Activated CD4-positive, alpha-beta memory T cell treated with anti-CD3 and anti-CD28 coated beads for 36 hours (primary cell): ENCODE measurements at regions not wholly inside any gene's neighbourhood (a gene's known extent, or its start where the extent isn't known, plus 50 kb on each side); places are given as distances from the start of the nearest gene placed in this dataset.

ENCODE experiments used
- CTCF ChIA-PET: fragments of 350-600 bp; sonication (Branson Sonifier 250); formaldehyde crosslinking; loops from one replicate; lab custom pipeline; 2021; ENCODE audit warnings: antibody characterized with exemption, inconsistent platforms; lab: Charles Lee
- POLR2A ChIA-PET: fragments of 350-600 bp; sonication (Branson Sonifier 250); formaldehyde crosslinking; loops from one replicate; lab custom pipeline; 2021; ENCODE audit warnings: antibody characterized with exemption; lab: Charles Lee
- DNase-seq: peaks from one replicate; pipeline ENCODE4 v3.0.0-alpha.2; 2020
- H3K27ac Mint-ChIP-seq: one replicate; pipeline ENCODE4 v1.8.0; 2021; ENCODE audit warnings: mixed read lengths
- H3K27me3 Mint-ChIP-seq: one replicate; pipeline ENCODE4 v1.8.0; 2021; ENCODE audit warnings: mixed read lengths
- H3K36me3 Mint-ChIP-seq: one replicate; pipeline ENCODE4 v1.8.0; 2021; ENCODE audit warnings: mixed read lengths
- H3K4me1 Mint-ChIP-seq: one replicate; pipeline ENCODE4 v1.8.0; 2021; ENCODE audit warnings: low read depth, mixed read lengths
- H3K4me3 Mint-ChIP-seq: one replicate; pipeline ENCODE4 v1.8.0; 2021; ENCODE audit warnings: mild to moderate bottlenecking, mixed read lengths
- H3K9me3 Mint-ChIP-seq: one replicate; pipeline ENCODE4 v1.8.0; 2021; ENCODE audit warnings: mixed read lengths
- intact Hi-C: fragments of 100-400 bp; cut with micrococcal nuclease; formaldehyde crosslinking; loops from one replicate; pipeline ENCODE4 v1.15.1; 2023

DNA sequence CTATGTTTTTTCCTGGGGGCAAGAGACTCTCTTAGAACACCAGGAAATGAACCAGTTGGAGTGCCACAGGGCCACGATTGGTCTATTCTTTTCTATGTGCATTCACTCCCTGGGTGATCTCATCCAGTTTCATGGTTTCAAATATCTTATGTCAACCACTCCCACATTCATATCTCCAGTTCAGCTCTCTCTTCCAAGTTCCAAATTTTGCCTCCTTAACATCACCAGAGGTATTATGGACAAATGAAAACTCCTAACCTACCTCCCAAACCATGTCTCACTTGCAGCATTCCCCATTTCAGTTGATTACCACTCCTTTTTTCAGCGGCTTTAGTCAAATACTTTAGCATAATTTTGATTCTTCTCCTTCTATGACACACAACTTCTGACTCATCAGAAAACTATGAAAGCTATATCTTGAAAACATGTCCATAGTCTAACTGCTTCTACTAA is 203.1 kb upstream of the SEMA6D start:
- intact Hi-C loops: no loop called here
- H3K4me3 Mint-ChIP-seq: no peak overlapping the region

DNA sequence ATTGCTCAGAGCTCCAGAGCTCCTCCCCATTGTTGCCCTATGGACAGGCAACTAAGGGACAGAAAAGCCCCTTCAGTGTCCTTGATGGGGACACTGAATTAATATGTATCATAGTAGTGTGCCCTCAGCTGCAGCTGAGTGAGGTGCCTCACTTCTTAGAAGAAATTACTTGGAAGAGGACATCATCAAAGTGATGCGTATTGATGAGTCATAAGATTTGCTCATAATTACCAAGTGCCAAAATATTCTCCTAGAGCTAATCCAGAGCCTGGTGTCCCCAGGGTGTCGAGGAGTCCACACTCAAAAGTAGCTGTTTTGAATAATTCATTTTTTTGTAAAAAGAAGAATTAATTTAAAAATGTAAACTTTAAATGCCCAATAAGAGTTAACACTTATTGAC is 200.7 kb upstream of the SEMA6D start:
- no peak for DNase-seq
- no peak overlapping the region for H3K4me3 Mint-ChIP-seq
- CTCF ChIA-PET: no interaction called here
- H3K9me3 Mint-ChIP-seq: no peaks in the 10 kb centered on the region
- H3K4me1 Mint-ChIP-seq: no peaks in the 10 kb centered on the region
- H3K27ac Mint-ChIP-seq: no peak overlapping the region
- POLR2A ChIA-PET: no interaction called here
- H3K27me3 Mint-ChIP-seq: no peaks in the 10 kb centered on the region
- no peaks in the 10 kb centered on the region for H3K36me3 Mint-ChIP-seq
- intact Hi-C loops: no loop called here

More for the DNA sequence above, 203.1 kb upstream of the SEMA6D start:
- no peak overlapping the region for H3K27ac Mint-ChIP-seq
- no peaks in the 10 kb centered on the region for H3K27me3 Mint-ChIP-seq
- no peaks in the 10 kb centered on the region for H3K9me3 Mint-ChIP-seq
- H3K4me1 Mint-ChIP-seq: no peaks in the 10 kb centered on the region
- DNase-seq: no peak
- no peaks in the 10 kb centered on the region for H3K36me3 Mint-ChIP-seq
- POLR2A ChIA-PET: no interaction called here
- CTCF ChIA-PET: no interaction called here

DNA sequence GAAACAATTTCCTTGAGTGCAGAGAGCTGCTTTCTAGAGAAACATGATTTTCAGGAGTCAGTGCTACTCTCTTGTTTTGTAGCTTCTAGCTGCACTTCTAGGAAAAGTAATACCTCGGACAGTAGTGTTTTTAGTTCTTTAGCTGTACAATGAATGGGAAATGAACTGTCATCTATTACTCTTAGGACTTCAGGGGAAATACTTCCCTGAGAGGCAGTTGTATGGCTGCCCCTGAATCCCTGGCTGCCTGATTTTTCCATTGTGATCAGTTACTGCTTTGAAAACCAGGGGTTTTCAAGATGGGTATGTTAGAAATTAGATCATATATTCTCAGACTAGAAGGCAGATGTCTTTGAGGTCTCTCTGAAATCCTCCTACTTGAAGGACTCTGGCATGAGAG is 200.3 kb upstream of the SEMA6D start:
- POLR2A ChIA-PET: no interaction called here
- no peaks in the 10 kb centered on the region for H3K4me1 Mint-ChIP-seq
- no peak overlapping the region for H3K27ac Mint-ChIP-seq
- H3K27me3 Mint-ChIP-seq: no peaks in the 10 kb centered on the region
- H3K4me3 Mint-ChIP-seq: no peak overlapping the region
- no peak for DNase-seq
- no peaks in the 10 kb centered on the region for H3K36me3 Mint-ChIP-seq
- CTCF ChIA-PET: no interaction called here
- peaks cover 1% of the 10 kb centered on the region for H3K9me3 Mint-ChIP-seq
- intact Hi-C loops: no loop called here

DNA sequence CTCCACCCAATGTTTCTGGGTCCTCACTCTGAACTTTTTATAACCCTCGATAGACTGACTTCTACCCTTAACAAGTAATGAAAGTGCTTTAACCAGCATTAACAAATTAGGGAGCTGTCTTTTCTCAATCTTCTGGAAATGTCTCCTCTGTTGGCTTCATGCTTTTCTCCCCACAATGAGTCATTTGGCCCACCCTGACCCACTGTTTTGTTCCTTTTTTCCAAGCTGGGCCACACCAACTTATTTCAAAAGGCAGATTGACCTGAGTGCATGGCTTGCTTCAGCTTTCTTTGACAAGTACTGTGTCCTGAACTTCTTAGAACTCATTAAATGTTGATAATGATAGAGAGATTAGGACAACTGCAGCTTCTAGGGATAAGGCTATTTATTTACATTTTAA is 199.6 kb upstream of the SEMA6D start:
- Mint-ChIP-seq H3K4me1 (no peaks in the 10 kb centered on the region), H3K4me3 (no peak overlapping the region), H3K9me3 (peaks cover 2% of the 10 kb centered on the region), H3K27ac (no peak overlapping the region), H3K27me3 (no peaks in the 10 kb centered on the region), H3K36me3 (no peaks in the 10 kb centered on the region)
- ChIA-PET CTCF (interaction anchor here (1.0 kb wide), 1 partner anchor 303 kb away, joined by 4 read pairs; no protein-coding TSS in a partner anchor), POLR2A (no interaction called here)
- intact Hi-C loops: no loop called here
- no peak for DNase-seq

DNA sequence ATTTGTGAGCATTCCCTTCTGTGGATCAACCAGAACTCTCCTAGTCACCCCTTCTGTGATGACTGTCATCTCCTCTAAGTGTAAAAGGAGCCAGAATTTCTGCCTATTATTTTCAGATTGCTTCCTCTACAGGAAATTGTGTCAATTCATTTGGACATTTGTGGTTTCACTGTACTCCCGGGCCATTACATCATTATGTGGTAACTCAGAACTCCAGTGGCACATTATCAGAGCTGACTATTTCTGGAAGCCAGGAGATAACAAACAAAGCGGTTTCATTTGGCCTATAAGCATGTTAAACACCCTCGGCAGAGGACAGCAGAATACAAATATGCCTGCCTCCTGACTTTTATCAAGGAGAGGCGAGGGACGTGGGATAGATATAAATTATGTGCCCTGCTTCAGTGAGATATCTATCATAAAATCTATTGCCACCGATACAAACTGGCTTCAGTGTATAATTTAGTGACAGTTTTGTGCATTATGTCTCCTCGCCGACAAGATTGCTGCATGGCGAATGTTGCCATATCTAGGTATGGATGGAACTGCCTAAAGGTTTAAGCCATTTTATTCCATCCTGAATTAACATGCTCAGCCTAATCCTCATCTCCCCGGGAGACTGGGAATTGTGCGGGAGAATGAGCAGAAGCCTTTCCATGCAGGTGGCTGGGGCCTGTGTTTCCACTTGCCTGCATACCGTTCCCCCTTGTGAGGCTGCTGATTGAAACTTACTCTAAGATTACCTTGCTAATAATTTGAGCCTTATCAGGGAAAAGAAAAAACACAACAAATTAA is 193.4 kb upstream of the SEMA6D start:
- Mint-ChIP-seq H3K36me3 (no peaks in the 10 kb centered on the region), H3K4me1 (no peaks in the 10 kb centered on the region), H3K27ac (no peak overlapping the region), H3K27me3 (no peaks in the 10 kb centered on the region), H3K9me3 (peaks cover 2% of the 10 kb centered on the region), H3K4me3 (no peak overlapping the region)
- intact Hi-C loops: no loop called here
- ChIA-PET POLR2A (no interaction called here), CTCF (no interaction called here)
- no peak for DNase-seq

DNA sequence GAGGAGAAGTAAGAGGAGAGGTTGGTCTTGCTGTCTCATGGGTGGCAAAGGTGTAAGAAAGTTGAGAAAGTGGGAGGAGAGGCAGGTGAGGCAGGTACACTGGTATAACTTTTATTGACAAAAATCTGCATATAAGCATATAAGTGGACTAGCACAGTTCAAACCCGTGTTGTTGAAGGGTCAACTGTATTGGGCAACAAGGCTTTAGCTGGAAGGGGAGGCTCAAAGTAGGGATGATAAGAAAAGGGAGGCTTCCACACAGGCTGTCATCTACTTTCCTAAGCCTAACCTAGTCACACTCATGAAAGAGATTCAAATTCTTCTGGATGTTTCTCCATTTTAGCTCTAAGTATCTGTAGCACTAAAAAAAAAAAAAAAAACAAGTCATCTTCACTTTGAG is 188.1 kb upstream of the SEMA6D start:
- intact Hi-C loops: no loop called here
- Mint-ChIP-seq H3K9me3 (peaks cover 6% of the 10 kb centered on the region), H3K27ac (no peak overlapping the region), H3K27me3 (no peaks in the 10 kb centered on the region), H3K4me1 (no peaks in the 10 kb centered on the region), H3K4me3 (no peak overlapping the region), H3K36me3 (no peaks in the 10 kb centered on the region)
- DNase-seq: no peak
- POLR2A ChIA-PET: no interaction called here
- CTCF ChIA-PET: no interaction called here

DNA sequence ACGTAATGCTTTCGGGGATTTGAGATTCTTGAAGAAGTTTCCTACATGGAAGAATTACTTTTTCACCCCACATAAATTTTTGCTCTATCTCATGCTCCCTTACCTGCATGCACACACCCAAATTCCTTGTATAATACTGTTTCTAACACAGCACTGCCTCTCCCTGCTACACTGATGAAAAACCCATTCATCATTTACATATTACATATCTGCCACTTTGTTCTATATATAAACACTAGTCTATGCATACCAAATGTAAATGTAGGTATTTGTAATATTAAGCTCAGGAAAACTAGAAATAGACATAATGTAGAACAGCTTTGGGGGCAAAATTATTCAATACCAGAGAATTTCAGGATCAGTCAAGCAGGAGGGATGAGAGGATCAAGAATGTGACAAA is 182.6 kb upstream of the SEMA6D start:
- intact Hi-C loops: no loop called here
- Mint-ChIP-seq H3K4me3 (no peak overlapping the region), H3K4me1 (no peaks in the 10 kb centered on the region), H3K27ac (no peak overlapping the region), H3K9me3 (peaks cover 10% of the 10 kb centered on the region), H3K27me3 (no peaks in the 10 kb centered on the region), H3K36me3 (no peaks in the 10 kb centered on the region)
- POLR2A ChIA-PET: no interaction called here
- CTCF ChIA-PET: no interaction called here
- DNase-seq: no peak

DNA sequence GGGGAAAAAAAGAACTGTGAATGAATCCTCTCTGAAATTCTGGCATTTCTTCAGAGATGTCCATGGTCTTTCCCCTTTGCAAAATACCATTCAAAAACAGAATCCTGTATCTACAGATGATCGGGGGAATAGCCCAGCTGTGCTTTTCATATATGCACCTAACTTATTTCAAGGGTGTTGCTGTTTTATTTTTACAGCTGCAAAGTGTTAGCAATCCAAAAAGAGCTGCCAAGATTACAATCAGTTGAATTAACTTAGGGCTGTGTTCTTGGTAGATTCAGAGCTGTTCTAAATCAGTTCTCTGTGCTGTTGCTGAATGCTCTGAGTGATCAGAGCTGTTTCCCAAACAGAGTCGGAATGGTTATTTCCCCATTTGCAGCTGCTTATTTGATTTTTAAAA is 175.7 kb upstream of the SEMA6D start:
- intact Hi-C loops: no loop called here

DNA sequence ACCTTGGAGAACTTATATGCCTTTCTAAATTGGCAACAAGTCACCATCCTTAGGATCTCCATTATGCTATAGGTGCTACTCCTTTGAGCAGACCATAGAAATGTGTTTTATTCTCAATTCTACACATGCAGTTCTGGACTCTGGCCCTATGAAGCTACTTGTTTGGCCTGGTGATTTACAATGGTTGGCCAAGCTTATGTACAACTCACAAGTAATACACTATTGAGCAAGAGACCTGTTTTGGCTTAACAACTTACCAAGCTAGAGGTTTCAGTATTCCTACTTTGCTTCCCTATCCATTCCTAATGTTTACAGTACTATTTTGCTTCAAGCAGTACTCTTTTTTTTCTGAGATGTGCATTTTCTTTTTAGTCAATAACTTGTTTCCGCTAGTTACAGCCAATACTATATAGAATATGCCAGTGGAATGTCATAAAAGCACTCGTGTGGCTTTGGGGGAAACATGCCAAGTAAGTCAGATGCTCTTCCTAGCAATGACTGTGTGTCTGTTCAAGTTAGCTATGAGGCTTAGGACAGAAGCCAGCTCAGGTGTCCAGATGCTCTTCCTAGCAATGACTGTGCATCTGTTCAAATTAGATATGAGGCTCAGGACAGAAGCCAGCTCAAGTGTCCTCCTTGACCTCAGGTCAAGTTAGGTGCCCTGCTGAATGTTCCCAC is 174.9 kb upstream of the SEMA6D start:
- CTCF ChIA-PET: interaction anchor here (0.6 kb wide), 1 partner anchor 406 kb away, joined by 4 read pairs; no protein-coding TSS in a partner anchor
- POLR2A ChIA-PET: no interaction called here
- no peak for DNase-seq
- Mint-ChIP-seq H3K27ac (no peak overlapping the region), H3K9me3 (peaks cover 6% of the 10 kb centered on the region), H3K36me3 (no peaks in the 10 kb centered on the region), H3K27me3 (no peaks in the 10 kb centered on the region), H3K4me3 (no peak overlapping the region), H3K4me1 (no peaks in the 10 kb centered on the region)
- intact Hi-C loops: no loop called here

More for the DNA sequence above, 175.7 kb upstream of the SEMA6D start:
- CTCF ChIA-PET: no interaction called here
- Mint-ChIP-seq H3K4me3 (no peak overlapping the region), H3K9me3 (peaks cover 6% of the 10 kb centered on the region), H3K27me3 (no peaks in the 10 kb centered on the region), H3K27ac (no peak overlapping the region), H3K36me3 (no peaks in the 10 kb centered on the region), H3K4me1 (no peaks in the 10 kb centered on the region)
- DNase-seq: no peak
- POLR2A ChIA-PET: no interaction called here

DNA sequence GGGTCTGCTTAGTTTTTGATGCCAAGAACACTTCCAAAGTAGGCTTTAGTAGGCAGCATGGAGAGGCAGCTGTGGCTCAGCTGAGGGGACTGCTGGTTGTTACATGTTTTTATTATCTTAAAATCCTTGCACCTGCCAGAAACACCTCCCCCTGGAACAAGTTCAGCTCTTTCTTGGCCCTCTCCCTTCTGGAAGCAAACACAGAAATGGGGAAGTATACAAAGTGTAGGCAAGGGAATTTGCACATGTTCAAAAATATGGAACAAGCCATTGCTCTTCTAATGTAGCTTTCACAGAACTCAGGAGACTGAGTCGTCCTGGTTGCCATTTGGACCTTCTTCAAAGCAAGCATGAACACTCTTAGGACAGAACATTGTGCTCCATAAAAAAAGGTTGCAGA is 169.1 kb upstream of the SEMA6D start:
- DNase-seq: no peak
- H3K36me3 Mint-ChIP-seq: no peaks in the 10 kb centered on the region
- intact Hi-C loops: no loop called here

DNA sequence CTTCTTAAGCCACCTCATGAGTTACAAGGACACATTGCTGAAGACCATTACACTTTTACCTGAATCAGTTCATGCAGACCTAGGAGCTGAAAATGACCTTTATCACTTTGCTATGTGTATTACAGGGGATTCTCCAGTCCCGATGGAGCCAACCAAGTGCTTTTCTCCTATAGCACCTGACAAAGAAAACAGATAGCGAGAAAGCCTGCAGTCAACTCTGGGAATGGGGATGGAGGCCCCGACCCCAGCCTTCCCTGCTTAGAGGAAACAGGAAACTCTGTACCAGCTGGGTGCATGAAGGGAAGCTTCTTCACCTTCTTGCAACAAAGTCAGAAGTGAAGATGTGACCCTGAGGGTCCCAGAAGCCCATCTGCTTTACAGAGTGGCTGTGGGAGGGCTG is 168.3 kb upstream of the SEMA6D start:
- CTCF ChIA-PET: no interaction called here
- POLR2A ChIA-PET: no interaction called here
- intact Hi-C loops: no loop called here
- Mint-ChIP-seq H3K36me3 (no peaks in the 10 kb centered on the region), H3K4me3 (no peak overlapping the region), H3K4me1 (no peaks in the 10 kb centered on the region), H3K9me3 (no peaks in the 10 kb centered on the region), H3K27ac (no peak overlapping the region), H3K27me3 (no peaks in the 10 kb centered on the region)
- no peak for DNase-seq

More for the DNA sequence above, 169.1 kb upstream of the SEMA6D start:
- Mint-ChIP-seq H3K27ac (no peak overlapping the region), H3K9me3 (peaks cover 1% of the 10 kb centered on the region), H3K27me3 (no peaks in the 10 kb centered on the region), H3K4me3 (no peak overlapping the region), H3K4me1 (no peaks in the 10 kb centered on the region)
- ChIA-PET CTCF (no interaction called here), POLR2A (no interaction called here)

DNA sequence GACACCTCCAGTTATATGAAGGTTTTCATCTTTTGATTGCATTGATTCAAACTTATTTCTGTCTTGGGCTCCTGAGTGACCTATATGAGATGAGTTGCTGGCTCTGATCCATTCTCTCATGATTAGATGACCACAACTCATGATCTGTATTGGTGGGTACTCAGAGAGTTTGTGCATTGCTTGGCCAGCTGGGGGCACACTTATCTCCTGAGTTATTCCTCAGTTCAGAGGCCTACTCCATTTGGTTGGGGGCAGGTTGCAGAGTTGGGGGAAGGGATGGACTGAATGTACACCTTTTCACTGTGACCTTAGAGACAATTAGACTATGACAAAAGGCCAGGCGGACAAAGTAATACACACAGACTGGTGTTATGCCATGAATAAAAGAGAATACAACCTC is 166.2 kb upstream of the SEMA6D start:
- intact Hi-C loops: no loop called here
- POLR2A ChIA-PET: no interaction called here

DNA sequence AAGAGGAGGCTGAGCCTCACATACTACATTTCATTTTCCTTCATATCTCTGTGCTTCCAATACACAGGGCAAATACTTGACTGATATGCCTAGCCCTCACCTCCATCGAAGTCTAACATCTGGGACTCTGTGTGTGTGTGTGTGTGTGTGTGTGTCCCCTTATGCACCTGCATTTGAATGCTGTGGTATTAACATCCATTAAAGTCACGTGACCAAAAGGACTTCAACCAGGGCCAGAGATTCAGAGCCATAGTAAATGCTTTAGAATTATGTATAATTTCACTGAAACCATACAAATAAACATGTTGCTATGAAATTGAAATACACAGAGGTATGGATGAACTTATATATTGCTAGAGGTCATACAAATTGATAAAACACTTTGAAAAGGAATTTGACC is 165.8 kb upstream of the SEMA6D start:
- Mint-ChIP-seq H3K27me3 (no peaks in the 10 kb centered on the region), H3K4me1 (no peaks in the 10 kb centered on the region), H3K4me3 (no peak overlapping the region), H3K27ac (no peak overlapping the region), H3K9me3 (peaks cover under 1% of the 10 kb centered on the region), H3K36me3 (no peaks in the 10 kb centered on the region)
- CTCF ChIA-PET: no interaction called here
- intact Hi-C loops: no loop called here
- no peak for DNase-seq
- POLR2A ChIA-PET: no interaction called here

More for the DNA sequence above, 166.2 kb upstream of the SEMA6D start:
- CTCF ChIA-PET: no interaction called here
- Mint-ChIP-seq H3K4me3 (no peak overlapping the region), H3K4me1 (no peaks in the 10 kb centered on the region), H3K27me3 (no peaks in the 10 kb centered on the region), H3K36me3 (no peaks in the 10 kb centered on the region), H3K9me3 (no peaks in the 10 kb centered on the region), H3K27ac (no peak overlapping the region)
- no peak for DNase-seq
